ENCODE measurements at regions not wholly inside any gene's neighbourhood (a gene's known extent, or its start where the extent isn't known, plus 50 kb on each side); places are given as distances from the start of the nearest gene placed in this dataset.

DNA sequence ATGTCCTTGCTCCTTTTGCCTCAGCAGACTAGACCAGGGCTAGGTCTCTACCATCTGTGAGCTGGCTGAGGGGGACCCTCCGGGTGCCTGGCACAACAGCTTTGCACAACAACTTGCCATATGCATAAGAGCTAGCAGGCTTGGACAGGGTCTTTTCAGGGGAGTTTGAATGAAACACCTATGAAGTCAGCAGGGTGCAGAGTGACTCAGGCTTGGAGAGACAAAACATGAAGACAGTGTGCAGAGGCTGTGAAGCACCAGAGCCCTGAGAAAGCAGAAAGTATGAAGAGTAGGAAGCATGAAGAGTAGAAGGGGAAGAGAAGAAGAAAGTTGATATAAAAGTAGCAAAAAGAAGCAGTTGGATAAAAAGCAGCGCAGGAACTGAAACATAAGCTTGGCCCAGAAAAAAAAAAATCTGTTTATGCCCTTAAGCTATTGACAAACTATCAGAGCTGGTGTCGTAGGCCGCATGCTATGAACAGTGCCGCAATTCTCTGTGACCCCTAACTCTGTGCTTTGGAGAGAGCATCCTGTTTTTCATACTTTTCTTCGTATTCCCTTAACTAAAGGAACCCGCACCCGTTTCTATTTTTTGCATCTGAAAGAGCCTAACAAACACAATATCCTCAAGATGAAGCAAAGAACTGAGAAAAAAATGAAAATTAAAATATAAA, 52.7 kb upstream of the FAM216B start:
- TF ChIP-seq POLR2A (IDR thresholded peaks at IDR 0.05) = no peak
- TF ChIP-seq EP300 (IDR thresholded peaks at IDR 0.05) = no peak
- TF ChIP-seq, protein P1, sequence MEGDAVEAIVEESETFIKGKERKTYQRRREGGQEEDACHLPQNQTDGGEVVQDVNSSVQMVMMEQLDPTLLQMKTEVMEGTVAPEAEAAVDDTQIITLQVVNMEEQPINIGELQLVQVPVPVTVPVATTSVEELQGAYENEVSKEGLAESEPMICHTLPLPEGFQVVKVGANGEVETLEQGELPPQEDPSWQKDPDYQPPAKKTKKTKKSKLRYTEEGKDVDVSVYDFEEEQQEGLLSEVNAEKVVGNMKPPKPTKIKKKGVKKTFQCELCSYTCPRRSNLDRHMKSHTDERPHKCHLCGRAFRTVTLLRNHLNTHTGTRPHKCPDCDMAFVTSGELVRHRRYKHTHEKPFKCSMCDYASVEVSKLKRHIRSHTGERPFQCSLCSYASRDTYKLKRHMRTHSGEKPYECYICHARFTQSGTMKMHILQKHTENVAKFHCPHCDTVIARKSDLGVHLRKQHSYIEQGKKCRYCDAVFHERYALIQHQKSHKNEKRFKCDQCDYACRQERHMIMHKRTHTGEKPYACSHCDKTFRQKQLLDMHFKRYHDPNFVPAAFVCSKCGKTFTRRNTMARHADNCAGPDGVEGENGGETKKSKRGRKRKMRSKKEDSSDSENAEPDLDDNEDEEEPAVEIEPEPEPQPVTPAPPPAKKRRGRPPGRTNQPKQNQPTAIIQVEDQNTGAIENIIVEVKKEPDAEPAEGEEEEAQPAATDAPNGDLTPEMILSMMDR (IDR thresholded peaks at IDR 0.05) = no peak
- 39% methylated on average over 8 of the region's 8 CpGs for WGBS, 2 donors
- H3K27me3 ChIP-seq = no peaks in the 10 kb centered on the region
- H3K4me3 ChIP-seq = no peak overlapping the region
- peak overlapping the region in 1 of 4 donors; percentile 20 for H3K27ac ChIP-seq
- no peaks in the 10 kb centered on the region for H3K4me1 ChIP-seq
- DNase-seq (ENCODE audit: low spot score in 2 of 2) = no peak
- H3K9me3 ChIP-seq = peaks cover 0 to 12% (median 0%) of the 10 kb centered on the region in 4 donors
- no peaks in the 10 kb centered on the region for H3K36me3 ChIP-seq

DNA sequence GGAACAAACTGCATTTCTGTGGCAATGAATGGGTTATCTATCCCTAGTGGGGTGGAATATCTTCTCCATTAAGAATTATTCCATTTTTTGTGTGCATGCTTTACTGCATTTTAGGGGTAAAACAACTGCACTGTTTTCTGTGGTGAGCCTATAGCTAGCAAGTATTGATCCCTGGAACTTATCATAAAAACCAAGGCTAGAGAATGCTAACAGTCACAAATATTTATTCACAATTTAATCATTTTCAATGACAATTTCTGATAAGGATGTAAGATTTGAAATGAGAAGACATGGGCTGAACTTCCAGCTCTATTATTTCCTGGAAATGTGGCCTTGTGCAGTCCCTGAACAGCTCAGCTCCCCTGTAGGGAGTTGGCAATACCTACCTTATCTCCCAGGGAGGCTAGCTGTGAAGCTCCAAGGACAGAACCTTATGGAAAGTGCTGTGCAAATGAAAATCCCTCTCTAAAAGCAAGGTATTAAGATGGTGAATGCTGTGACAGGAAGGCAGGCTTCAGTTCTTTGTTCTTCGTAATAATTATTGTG, 51.5 kb upstream of the FAM216B start:
- no peak for TF ChIP-seq POLR2A (IDR thresholded peaks at IDR 0.05)
- TF ChIP-seq EP300 (IDR thresholded peaks at IDR 0.05) = no peak
- TF ChIP-seq, protein P1 (IDR thresholded peaks at IDR 0.05) = no peak
- 89 to 96% methylated on average over 1 of the region's 1 CpG for WGBS, 2 donors
- H3K27me3 ChIP-seq = no peaks in the 10 kb centered on the region

More for the DNA sequence above, 51.5 kb upstream of the FAM216B start:
- Histone ChIP-seq H3K36me3 (no peaks in the 10 kb centered on the region), H3K4me1 (no peaks in the 10 kb centered on the region), H3K9me3 (peaks cover 0 to 12% (median 0%) of the 10 kb centered on the region in 4 donors), H3K27ac (no peak overlapping the region), H3K4me3 (no peak overlapping the region)
- no peak for DNase-seq (ENCODE audit: low spot score in 2 of 2)
